Left ventricle myocardium superior (tissue), 1 donor: ENCODE measurements at regions not wholly inside any gene's neighbourhood (a gene's known extent, or its start where the extent isn't known, plus 50 kb on each side); places are given as distances from the start of the nearest gene placed in this dataset.

Experiments
- ATAC-seq: fragments of 200-7000 bp; cut with Tn5 transposase; one replicate; pipeline ENCODE4 v1.9.1; 2020; ENCODE audit warnings: mild to moderate bottlenecking, moderate library complexity
- DNase-seq: peaks from one replicate; pipeline ENCODE4 v3.0.0-alpha.2; 2020
- intact Hi-C: fragments of 100-400 bp; cut with micrococcal nuclease; formaldehyde crosslinking; loops from one replicate; pipeline ENCODE4 v1.11.0; 2022
- donor health status: DM: no; HTN: yes; CAD: no; lungs with severe emphysema.

GRCh38 chr3:34005886-34006285 lies 207.5 kb downstream of the PDCD6IP start:
- ATAC-seq (no peak), DNase-seq (no peak)
- intact Hi-C loops: no loop called here

- no peak for ATAC-seq
- intact Hi-C loops: no loop called here
- DNase-seq: no peak
Measured at GRCh38 chr3:34008191-34008590, 209.8 kb downstream of the PDCD6IP start.

- ATAC-seq: no peak
- no peak for DNase-seq
- intact Hi-C loops: no loop called here
Measured at GRCh38 chr3:34008836-34009809, 210.7 kb downstream of the PDCD6IP start.

GRCh38 chr3:34011171-34012101 lies 213.0 kb downstream of the PDCD6IP start:
- ATAC-seq (no peak), DNase-seq (no peak)
- intact Hi-C loops: no loop called here

- no peak for DNase-seq
- ATAC-seq: peak; percentile 50
- intact Hi-C loops: no loop called here
Measured at GRCh38 chr3:34012102-34012461, 213.7 kb downstream of the PDCD6IP start.

- DNase-seq (no peak), ATAC-seq (no peak)
- intact Hi-C loops: no loop called here
Measured at GRCh38 chr3:34013818-34014570, 215.6 kb downstream of the PDCD6IP start.

- intact Hi-C loops: no loop called here
- DNase-seq: no peak
- ATAC-seq: no peak
Measured at GRCh38 chr3:34015204-34016142, 217.0 kb downstream of the PDCD6IP start.

- intact Hi-C loops: no loop called here
- DNase-seq (no peak), ATAC-seq (no peak)
Measured at GRCh38 chr3:34016925-34017587, 218.6 kb downstream of the PDCD6IP start.

GRCh38 chr3:34017757-34018156 lies 219.3 kb downstream of the PDCD6IP start:
- ATAC-seq (no peak), DNase-seq (no peak)
- intact Hi-C loops: no loop called here

- DNase-seq: no peak
- intact Hi-C loops: no loop called here
- ATAC-seq: no peak
Measured at GRCh38 chr3:34019158-34019557, 220.7 kb downstream of the PDCD6IP start.

GRCh38 chr3:34020170-34020569 lies 221.7 kb downstream of the PDCD6IP start:
- ATAC-seq (no peak), DNase-seq (no peak)
- intact Hi-C loops: no loop called here

GRCh38 chr3:34020726-34021680 lies 222.6 kb downstream of the PDCD6IP start:
- ATAC-seq (no peak), DNase-seq (no peak)
- intact Hi-C loops: no loop called here

GRCh38 chr3:34022147-34022546 lies 223.7 kb downstream of the PDCD6IP start:
- no peak for DNase-seq
- no peak for ATAC-seq
- intact Hi-C loops: no loop called here

- intact Hi-C loops: no loop called here
- ATAC-seq (no peak), DNase-seq (no peak)
Measured at GRCh38 chr3:34024447-34025240, 226.2 kb downstream of the PDCD6IP start.

- DNase-seq (no peak), ATAC-seq (no peak)
- intact Hi-C loops: no loop called here
Measured at GRCh38 chr3:34033839-34034238, 235.4 kb downstream of the PDCD6IP start.

GRCh38 chr3:34034840-34035239 lies 236.4 kb downstream of the PDCD6IP start:
- ATAC-seq: no peak
- intact Hi-C loops: no loop called here
- no peak for DNase-seq
